DND-41 (cell line): ENCODE measurements at regions not wholly inside any gene's neighbourhood (a gene's known extent, or its start where the extent isn't known, plus 50 kb on each side); places are given as distances from the start of the nearest gene placed in this dataset.

ENCODE experiments used
- EZH2 ChIP-seq: IDR thresholded peaks from 3 replicates; pipeline ENCODE4 v1.6.1; 2012; ENCODE audit warnings: borderline replicate concordance, low read depth, mild to moderate bottlenecking, moderate library complexity, low read length, inconsistent platforms; ENCODE audit not compliant: severe bottlenecking
- TF ChIP-seq, protein P1 (sequence below): IDR thresholded peaks from 2 replicates; pipeline ENCODE4 v1.5.1; 2012; ENCODE audit warnings: borderline replicate concordance, low read length, moderate library complexity, mild to moderate bottlenecking; ENCODE audit not compliant: poor library complexity, severe bottlenecking; ENCODE audit errors: extremely low read depth

DNA sequence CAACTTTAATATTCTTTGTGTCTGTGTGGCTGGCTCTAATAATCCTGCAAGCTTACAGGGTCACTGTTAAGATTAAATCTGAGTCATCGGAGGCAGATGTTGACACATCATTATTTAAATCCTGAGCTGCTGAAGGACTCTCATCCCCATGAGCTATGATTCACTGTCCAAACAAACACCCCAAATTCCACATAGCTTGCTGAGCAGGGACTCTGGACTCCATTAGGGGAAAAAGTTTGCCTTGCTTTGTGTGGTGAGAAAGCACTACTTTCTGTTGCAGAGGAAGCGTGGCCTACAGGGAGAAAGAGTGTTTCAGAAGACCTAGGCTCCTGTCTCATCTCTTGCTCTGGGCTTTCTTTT is 213.7 kb downstream of the PDCD6IP start:
- TF ChIP-seq, protein P1, sequence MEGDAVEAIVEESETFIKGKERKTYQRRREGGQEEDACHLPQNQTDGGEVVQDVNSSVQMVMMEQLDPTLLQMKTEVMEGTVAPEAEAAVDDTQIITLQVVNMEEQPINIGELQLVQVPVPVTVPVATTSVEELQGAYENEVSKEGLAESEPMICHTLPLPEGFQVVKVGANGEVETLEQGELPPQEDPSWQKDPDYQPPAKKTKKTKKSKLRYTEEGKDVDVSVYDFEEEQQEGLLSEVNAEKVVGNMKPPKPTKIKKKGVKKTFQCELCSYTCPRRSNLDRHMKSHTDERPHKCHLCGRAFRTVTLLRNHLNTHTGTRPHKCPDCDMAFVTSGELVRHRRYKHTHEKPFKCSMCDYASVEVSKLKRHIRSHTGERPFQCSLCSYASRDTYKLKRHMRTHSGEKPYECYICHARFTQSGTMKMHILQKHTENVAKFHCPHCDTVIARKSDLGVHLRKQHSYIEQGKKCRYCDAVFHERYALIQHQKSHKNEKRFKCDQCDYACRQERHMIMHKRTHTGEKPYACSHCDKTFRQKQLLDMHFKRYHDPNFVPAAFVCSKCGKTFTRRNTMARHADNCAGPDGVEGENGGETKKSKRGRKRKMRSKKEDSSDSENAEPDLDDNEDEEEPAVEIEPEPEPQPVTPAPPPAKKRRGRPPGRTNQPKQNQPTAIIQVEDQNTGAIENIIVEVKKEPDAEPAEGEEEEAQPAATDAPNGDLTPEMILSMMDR, result no peak
- no peak for TF ChIP-seq EZH2
